ENCODE measurements at regions not wholly inside any gene's neighbourhood (a gene's known extent, or its start where the extent isn't known, plus 50 kb on each side); places are given as distances from the start of the nearest gene placed in this dataset.

DNA sequence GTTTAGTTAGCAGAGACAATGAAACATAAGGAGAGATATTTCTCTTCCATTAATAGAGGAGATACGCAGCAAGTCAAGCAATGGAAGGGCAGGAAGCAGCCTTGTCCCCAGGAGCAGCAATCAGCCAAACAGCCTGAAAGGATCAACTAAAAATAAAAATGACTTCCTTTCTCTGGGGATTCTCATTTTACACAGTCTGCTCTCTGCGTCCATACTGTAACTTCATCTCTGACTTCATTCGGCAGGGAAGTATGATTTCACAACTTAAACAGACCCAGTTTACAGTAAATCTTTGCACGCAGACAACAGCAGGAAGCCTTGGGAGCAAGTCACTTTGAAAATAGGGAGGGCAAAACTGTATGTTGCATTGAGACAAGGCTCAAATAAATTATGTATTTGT lies 826.7 kb downstream of the DIAPH3 start:
- TF ChIP-seq, protein P1, sequence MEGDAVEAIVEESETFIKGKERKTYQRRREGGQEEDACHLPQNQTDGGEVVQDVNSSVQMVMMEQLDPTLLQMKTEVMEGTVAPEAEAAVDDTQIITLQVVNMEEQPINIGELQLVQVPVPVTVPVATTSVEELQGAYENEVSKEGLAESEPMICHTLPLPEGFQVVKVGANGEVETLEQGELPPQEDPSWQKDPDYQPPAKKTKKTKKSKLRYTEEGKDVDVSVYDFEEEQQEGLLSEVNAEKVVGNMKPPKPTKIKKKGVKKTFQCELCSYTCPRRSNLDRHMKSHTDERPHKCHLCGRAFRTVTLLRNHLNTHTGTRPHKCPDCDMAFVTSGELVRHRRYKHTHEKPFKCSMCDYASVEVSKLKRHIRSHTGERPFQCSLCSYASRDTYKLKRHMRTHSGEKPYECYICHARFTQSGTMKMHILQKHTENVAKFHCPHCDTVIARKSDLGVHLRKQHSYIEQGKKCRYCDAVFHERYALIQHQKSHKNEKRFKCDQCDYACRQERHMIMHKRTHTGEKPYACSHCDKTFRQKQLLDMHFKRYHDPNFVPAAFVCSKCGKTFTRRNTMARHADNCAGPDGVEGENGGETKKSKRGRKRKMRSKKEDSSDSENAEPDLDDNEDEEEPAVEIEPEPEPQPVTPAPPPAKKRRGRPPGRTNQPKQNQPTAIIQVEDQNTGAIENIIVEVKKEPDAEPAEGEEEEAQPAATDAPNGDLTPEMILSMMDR (IDR thresholded peaks at IDR 0.05; ENCODE audit: insufficient read depth, low read depth, low read length, missing control alignments) = no peak
- no peak for DNase-seq (ENCODE audit: low read depth)

GRCh38 chr13:59340151-59340550 lies 823.6 kb downstream of the DIAPH3 start:
- TF ChIP-seq, protein P1 (IDR thresholded peaks at IDR 0.05; ENCODE audit: insufficient read depth, low read depth, low read length, missing control alignments) = no peak
- no peak for DNase-seq (ENCODE audit: low read depth)
- no peak overlapping the region for H3K4me3 ChIP-seq (ENCODE audit: low read length)

More for the DNA sequence above, 826.7 kb downstream of the DIAPH3 start:
- no peak overlapping the region for H3K4me3 ChIP-seq (ENCODE audit: low read length)

GRCh38 chr13:59340581-59340980 lies 823.1 kb downstream of the DIAPH3 start:
- no peak for DNase-seq (ENCODE audit: low read depth)
- TF ChIP-seq, protein P1 (IDR thresholded peaks at IDR 0.05; ENCODE audit: insufficient read depth, low read depth, low read length, missing control alignments) = no peak
- no peak overlapping the region for H3K4me3 ChIP-seq (ENCODE audit: low read length)

GRCh38 chr13:59342400-59342799 lies 821.3 kb downstream of the DIAPH3 start:
- TF ChIP-seq, protein P1 (IDR thresholded peaks at IDR 0.05; ENCODE audit: insufficient read depth, low read depth, low read length, missing control alignments) = no peak
- no peak for DNase-seq (ENCODE audit: low read depth)

GRCh38 chr13:59343132-59343531 lies 820.6 kb downstream of the DIAPH3 start:
- no peak for DNase-seq (ENCODE audit: low read depth)
- no peak overlapping the region for H3K4me3 ChIP-seq (ENCODE audit: low read length)

More at GRCh38 chr13:59342400-59342799, 821.3 kb downstream of the DIAPH3 start:
- H3K4me3 ChIP-seq (ENCODE audit: low read length) = no peak overlapping the region

DNA sequence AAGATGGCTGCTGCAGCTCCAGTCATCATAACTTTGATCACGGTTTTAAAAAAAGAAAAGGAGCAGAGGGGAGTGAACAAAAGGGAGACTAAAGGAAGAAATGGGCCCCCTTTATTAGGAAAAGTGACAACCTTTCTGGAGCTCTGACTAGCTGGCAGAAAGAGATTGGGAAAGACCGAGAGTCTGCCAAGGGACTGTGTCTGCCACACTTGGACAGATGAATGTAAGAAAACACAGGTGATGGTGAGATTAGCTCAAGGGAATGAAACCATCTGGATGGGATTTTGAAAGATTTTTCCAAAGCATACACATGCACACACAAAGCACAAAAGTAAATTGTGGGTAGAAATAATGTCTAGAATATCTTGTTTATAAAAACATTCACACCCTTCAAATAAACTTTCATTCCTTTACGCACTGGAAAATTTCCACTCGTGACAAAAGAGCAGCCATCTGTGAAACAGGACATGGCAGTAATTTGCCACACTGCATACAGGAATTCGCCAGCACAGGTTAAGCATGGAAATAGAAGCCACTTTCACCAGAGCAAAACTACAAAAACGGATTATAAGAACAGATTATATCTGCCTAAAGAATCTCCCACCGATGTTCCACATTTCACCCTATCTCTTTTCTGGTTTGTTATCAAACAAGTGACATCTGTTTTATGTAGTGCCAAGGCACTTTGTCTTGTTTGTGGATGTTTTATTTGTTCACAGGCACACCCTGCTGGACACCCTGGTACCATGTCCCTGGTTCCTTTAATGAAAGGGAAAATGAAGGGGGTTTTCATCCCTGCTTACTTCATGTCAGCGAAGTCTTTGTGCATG lies 819.5 kb downstream of the DIAPH3 start:
- TF ChIP-seq, protein P1 (IDR thresholded peaks at IDR 0.05; ENCODE audit: insufficient read depth, low read depth, low read length, missing control alignments) = no peak
- no peak for DNase-seq (ENCODE audit: low read depth)
- no peak overlapping the region for H3K4me3 ChIP-seq (ENCODE audit: low read length)

More at GRCh38 chr13:59343132-59343531, 820.6 kb downstream of the DIAPH3 start:
- TF ChIP-seq, protein P1 (IDR thresholded peaks at IDR 0.05; ENCODE audit: insufficient read depth, low read depth, low read length, missing control alignments) = no peak

- TF ChIP-seq, protein P1 (IDR thresholded peaks at IDR 0.05; ENCODE audit: insufficient read depth, low read depth, low read length, missing control alignments) = no peak
- no peak overlapping the region for H3K4me3 ChIP-seq (ENCODE audit: low read length)
- DNase-seq (ENCODE audit: low read depth) = no peak
Measured at GRCh38 chr13:59345311-59345710, 818.4 kb downstream of the DIAPH3 start.

All from epithelial cell of esophagus (primary cell).